Lower leg skin (tissue), 3 donors: ENCODE measurements at regions not wholly inside any gene's neighbourhood (a gene's known extent, or its start where the extent isn't known, plus 50 kb on each side); places are given as distances from the start of the nearest gene placed in this dataset.

Experiments used
- POLR2A ChIP-seq, 2 donors: fragments of 450-650 bp; IDR thresholded peaks; one replicate each; pipeline ENCODE4 v1.6.1; 2016 to 2017; ENCODE audit warnings: antibody characterized with exemption in 2 of 2, mild to moderate bottlenecking in 1 of 2, moderate library complexity in 1 of 2
- TF ChIP-seq, protein P1 (sequence below), 3 donors: fragments of 450-650 bp; IDR thresholded peaks; one replicate each; pipeline ENCODE4 v1.5.1; 2016; ENCODE audit warnings: antibody characterized with exemption in 3 of 3, mild to moderate bottlenecking in 3 of 3, moderate library complexity in 2 of 3

DNA sequence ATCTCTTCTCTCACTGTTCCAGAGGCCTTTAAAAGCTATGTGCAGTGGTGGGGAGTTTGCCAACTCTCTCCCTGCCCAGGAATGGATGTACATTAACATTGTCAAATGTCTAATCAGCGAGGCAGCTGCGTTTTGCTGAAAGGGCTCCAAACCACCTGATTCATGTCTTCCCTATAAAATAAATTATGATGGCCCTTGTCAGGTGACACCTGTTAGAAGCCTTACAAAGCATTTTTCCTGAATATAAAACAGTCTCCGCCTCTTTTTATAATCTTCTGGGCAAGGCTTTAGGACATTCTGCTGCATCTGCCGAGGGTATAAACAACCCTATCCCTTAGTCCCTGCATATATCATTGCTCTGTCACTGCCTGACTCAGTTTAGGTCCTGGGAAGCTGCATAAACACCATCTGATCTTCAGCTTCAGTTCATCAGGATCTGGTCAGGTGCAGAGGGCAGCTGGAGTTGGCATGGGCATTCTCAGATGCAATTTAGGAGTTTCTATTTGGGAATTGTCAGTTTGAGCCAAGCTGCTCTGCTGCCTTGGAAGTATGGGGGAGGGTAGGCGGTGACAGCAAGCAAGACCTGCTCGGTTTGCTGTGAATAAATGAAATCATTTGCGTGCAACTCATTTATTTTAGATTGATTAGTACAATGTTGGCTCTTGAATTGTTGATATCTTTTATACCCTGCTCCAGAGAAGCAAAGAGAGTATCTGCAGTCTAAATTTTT, 103.5 kb downstream of the ACER2 start:
- TF ChIP-seq, protein P1, sequence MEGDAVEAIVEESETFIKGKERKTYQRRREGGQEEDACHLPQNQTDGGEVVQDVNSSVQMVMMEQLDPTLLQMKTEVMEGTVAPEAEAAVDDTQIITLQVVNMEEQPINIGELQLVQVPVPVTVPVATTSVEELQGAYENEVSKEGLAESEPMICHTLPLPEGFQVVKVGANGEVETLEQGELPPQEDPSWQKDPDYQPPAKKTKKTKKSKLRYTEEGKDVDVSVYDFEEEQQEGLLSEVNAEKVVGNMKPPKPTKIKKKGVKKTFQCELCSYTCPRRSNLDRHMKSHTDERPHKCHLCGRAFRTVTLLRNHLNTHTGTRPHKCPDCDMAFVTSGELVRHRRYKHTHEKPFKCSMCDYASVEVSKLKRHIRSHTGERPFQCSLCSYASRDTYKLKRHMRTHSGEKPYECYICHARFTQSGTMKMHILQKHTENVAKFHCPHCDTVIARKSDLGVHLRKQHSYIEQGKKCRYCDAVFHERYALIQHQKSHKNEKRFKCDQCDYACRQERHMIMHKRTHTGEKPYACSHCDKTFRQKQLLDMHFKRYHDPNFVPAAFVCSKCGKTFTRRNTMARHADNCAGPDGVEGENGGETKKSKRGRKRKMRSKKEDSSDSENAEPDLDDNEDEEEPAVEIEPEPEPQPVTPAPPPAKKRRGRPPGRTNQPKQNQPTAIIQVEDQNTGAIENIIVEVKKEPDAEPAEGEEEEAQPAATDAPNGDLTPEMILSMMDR (IDR thresholded peaks at IDR 0.05), result no peak
- TF ChIP-seq POLR2A (IDR thresholded peaks at IDR 0.05), result no peak
